HFFc6 (cell line): ENCODE measurements at regions not wholly inside any gene's neighbourhood (a gene's known extent, or its start where the extent isn't known, plus 50 kb on each side); places are given as distances from the start of the nearest gene placed in this dataset.

Source experiments
- DNase-seq: peaks from one replicate; pipeline ENCODE4 v3.0.0-alpha.2; 2018
- H3K27ac Mint-ChIP-seq: 2 replicates; pipeline ENCODE4 v1.8.0; 2020; ENCODE audit warnings: mild to moderate bottlenecking, mixed read lengths
- H3K27me3 Mint-ChIP-seq: 2 replicates; pipeline ENCODE4 v1.8.0; 2021; ENCODE audit warnings: mild to moderate bottlenecking, moderate library complexity, mixed read lengths; ENCODE audit not compliant: insufficient read depth
- H3K36me3 Mint-ChIP-seq: 2 replicates; pipeline ENCODE4 v1.8.0; 2021; ENCODE audit warnings: low read depth, mixed read lengths
- H3K4me1 Mint-ChIP-seq: 2 replicates; pipeline ENCODE4 v1.8.0; 2020; ENCODE audit warnings: low read depth, mixed read lengths
- H3K4me3 Mint-ChIP-seq: 2 replicates; pipeline ENCODE4 v1.8.0; 2020; ENCODE audit warnings: mild to moderate bottlenecking, moderate library complexity, mixed read lengths
- H3K9me3 Mint-ChIP-seq: 2 replicates; pipeline ENCODE4 v1.8.0; 2020; ENCODE audit warnings: mild to moderate bottlenecking, mixed read lengths
- CTCF ChIP-seq: fragments of 200-600 bp; sonication (generic); IDR thresholded peaks from 2 replicates; pipeline ENCODE4 v1.5.0; 2021; ENCODE audit warnings: antibody characterized with exemption, mild to moderate bottlenecking

GRCh38 chr14:51439896-51440295 lies 199.8 kb downstream of the TMX1 start:
- no peaks in the 10 kb centered on the region for H3K27me3 Mint-ChIP-seq
- no peak for TF ChIP-seq CTCF
- H3K4me3 Mint-ChIP-seq: no peak overlapping the region
- no peak overlapping the region; the same call in 1 of the 2 replicates for H3K27ac Mint-ChIP-seq
- H3K36me3 Mint-ChIP-seq: peaks cover 10% of the 10 kb centered on the region
- DNase-seq: no peak
- H3K4me1 Mint-ChIP-seq: peaks cover 54% of the 10 kb centered on the region
- H3K9me3 Mint-ChIP-seq: no peaks in the 10 kb centered on the region

- Mint-ChIP-seq H3K27me3 (no peaks in the 10 kb centered on the region), H3K9me3 (no peaks in the 10 kb centered on the region), H3K4me3 (no peak overlapping the region), H3K27ac (peak overlapping the region; percentile 92), H3K4me1 (peaks cover 59% of the 10 kb centered on the region), H3K36me3 (peaks cover 8% of the 10 kb centered on the region)
- DNase-seq: no peak
- no peak for TF ChIP-seq CTCF
Observed at GRCh38 chr14:51441001-51441400, 201.0 kb downstream of the TMX1 start.

GRCh38 chr14:51442513-51443175 lies 202.6 kb downstream of the TMX1 start:
- H3K36me3 Mint-ChIP-seq: no peaks in the 10 kb centered on the region; the same call in 1 of the 2 replicates
- TF ChIP-seq CTCF: no peak
- H3K27me3 Mint-ChIP-seq: no peaks in the 10 kb centered on the region
- peak overlapping the region; percentile 73 for H3K4me3 Mint-ChIP-seq
- peak overlapping the region; percentile 92 for H3K27ac Mint-ChIP-seq
- peaks cover 75% of the 10 kb centered on the region for H3K4me1 Mint-ChIP-seq
- no peaks in the 10 kb centered on the region for H3K9me3 Mint-ChIP-seq
- peak; percentile 94 for DNase-seq

- Mint-ChIP-seq H3K4me3 (peak overlapping the region; percentile 73), H3K27ac (peak overlapping the region; percentile 92), H3K9me3 (no peaks in the 10 kb centered on the region), H3K36me3 (no peaks in the 10 kb centered on the region; the same call in 1 of the 2 replicates), H3K4me1 (peaks cover 83% of the 10 kb centered on the region), H3K27me3 (no peaks in the 10 kb centered on the region)
- TF ChIP-seq CTCF: no peak
- DNase-seq: no peak
Observed at GRCh38 chr14:51443195-51444018, 203.4 kb downstream of the TMX1 start.

GRCh38 chr14:51444353-51445000 lies 204.4 kb downstream of the TMX1 start:
- H3K27me3 Mint-ChIP-seq: no peaks in the 10 kb centered on the region
- peak overlapping the region; percentile 73 for H3K4me3 Mint-ChIP-seq
- H3K27ac Mint-ChIP-seq: peak overlapping the region; percentile 92
- no peak for DNase-seq
- H3K4me1 Mint-ChIP-seq: peaks cover 93% of the 10 kb centered on the region
- no peaks in the 10 kb centered on the region; the same call in 1 of the 2 replicates for H3K36me3 Mint-ChIP-seq
- no peak for TF ChIP-seq CTCF
- H3K9me3 Mint-ChIP-seq: no peaks in the 10 kb centered on the region
